ENCODE measurements at regions not wholly inside any gene's neighbourhood (a gene's known extent, or its start where the extent isn't known, plus 50 kb on each side); places are given as distances from the start of the nearest gene placed in this dataset.

DNA sequence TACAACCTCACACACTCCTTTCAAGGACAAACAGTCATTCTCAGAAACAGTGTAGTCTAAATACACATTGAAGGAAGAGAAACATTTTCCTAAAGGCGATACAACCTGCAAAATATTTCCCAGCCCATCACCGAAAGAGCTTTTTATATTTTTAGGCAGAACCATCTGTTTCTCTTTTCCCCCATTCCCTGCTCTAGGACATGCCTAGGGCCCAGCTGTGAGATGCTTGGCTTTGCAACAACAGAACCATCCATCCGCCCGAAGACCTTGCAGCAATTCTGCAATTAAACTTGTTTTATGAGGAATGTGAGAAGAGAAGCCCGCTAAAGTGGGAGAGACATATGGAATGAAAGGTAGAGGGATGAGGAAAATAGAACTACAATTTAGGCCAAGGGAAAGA is 105.6 kb upstream of the RFX8 start:
- TF ChIP-seq CTCF (IDR thresholded peaks at IDR 0.05; ENCODE audit: insufficient read depth, low read depth, low read length) = no peak
- no peak for TF ChIP-seq EZH2 (IDR thresholded peaks at IDR 0.05; ENCODE audit: insufficient read depth, low read length)

Measured in astrocyte (in vitro differentiated cells and primary cell).